ENCODE measurements at regions not wholly inside any gene's neighbourhood (a gene's known extent, or its start where the extent isn't known, plus 50 kb on each side); places are given as distances from the start of the nearest gene placed in this dataset.

DNA sequence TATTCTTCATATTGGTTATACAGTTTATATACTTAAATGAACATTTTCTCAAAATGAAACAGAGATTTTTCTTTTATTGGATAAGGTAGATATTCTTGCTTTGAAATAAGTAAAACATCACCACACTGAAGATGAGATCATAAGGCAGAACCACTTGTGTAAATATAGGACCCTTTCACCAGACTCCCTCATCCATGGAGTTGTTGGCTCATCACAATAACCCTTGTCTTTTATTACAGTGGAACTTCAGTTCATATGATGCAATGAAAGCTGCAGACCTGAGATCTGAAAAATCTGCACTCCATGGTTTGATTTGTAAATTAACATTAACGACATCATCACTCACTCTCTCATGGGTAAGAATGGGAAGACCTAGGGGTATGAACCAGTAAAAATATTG lies 51.9 kb upstream of the DBX2 start:
- no peak for DNase-seq

DNA sequence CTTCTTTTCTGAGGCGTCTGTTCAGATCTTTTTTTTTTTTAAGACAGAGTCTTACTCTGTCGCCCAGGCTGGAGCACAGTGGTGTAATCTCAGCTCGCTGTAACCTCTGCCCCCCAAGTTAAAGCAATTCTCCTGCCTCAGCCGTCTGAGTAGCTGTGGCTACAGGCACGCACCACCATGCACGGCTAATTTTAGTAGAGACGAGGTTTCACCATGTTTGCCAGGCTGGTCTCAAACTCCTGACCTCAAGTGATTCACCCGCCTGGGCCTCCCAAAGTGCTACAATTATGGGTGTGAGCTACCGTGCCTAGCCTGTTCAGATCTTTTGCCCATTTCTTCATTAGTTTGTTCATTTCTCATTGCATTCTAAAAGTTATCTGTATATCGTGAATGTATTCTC lies 55.1 kb upstream of the DBX2 start:
- DNase-seq = no peak

DNA sequence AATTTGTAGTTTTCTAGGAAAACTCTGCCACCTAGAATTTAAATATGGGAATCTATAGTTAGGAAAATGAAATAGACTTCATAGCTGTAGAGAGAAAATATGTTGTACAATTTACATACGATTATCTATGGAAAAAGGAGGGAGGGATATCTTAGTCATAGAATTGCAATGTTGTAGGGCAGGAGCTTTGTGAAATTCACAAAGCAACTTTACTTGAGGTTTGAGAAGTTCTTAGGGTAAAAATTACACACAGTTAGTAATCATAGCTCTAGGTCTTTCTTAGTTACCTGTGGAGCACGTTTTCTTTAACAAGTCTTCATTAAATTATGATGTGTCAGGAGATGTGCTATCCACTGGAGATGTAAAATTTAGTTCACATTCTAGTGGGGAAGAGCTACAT lies 61.4 kb upstream of the DBX2 start:
- no peak for DNase-seq

DNA sequence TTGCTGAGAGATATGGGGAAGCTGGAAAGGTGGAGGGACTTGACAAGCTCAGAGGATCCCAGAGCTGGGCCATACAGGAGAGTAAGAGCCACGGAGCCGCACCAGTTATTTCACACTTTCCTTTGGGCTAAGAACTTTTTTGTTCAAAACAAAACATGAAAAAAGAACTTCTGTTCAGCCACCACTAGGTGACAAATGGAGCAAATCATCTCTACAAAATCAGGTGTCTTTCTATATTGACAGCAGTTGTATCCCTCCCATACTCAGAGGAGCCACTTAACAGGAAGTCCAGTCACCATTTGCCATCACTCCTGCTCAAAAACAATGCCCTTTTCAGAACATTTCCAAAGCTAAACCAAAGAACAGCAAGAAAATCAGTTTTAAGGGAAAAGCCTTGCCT lies 70.3 kb upstream of the DBX2 start:
- no peak for DNase-seq

DNA sequence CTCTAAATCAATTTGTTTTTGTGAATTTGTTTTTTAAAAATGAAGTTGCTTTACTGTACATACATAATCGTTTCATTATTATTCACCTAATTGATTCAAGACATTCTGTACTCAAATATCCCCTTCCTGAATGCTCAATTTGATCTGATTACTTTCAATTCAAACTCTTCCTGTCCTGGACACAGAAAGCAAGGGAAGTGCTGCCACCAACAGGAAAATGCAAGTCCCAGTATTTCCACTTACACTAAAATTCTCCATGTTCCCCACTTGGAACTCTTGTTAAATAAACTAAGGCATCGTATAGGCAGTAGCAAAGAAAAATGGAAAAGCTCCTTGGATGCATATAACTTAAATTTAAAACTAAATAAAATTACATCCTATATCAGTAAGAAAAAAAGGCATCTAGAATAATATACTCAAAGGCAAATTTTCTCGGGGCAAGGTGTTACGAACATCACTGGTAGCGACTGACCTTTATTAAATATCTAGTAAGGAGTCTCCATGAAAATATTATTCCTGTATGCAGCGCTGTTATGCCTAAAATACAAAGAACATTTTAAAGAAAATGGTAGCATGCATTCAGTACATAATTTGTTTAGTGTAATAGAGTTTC lies 72.0 kb upstream of the DBX2 start:
- DNase-seq = no peak

DNA sequence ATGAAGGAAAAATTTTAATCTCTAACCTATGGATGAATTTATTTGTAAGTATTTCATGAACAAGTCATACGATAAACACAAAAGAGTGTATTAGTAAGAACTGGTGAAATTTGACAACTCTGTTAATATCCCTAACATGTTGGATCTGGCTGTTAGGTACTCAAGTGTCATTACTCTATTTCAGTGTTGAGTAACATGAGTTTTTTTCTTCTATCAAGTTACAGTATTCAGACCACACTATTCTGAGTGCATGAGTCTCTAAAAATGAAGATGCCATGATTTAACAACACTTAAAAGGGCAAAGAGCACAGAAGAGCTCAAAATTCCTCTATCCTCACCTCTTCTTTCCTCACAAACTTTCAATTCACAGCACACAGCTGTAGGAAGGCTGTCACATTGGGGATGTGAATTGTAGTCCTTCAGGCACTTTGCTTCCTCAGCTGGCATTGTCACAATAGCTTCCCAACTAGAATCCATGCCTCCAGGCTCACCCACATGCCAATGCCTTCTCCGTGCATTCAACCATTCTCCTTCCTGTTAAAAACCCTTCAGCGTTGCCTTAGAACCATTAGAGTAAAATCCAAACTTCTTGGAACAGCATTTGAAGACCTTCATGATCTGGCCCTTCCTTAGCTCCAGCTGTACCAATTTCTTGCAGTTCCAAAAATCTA lies 73.7 kb upstream of the DBX2 start:
- DNase-seq = no peak

DNA sequence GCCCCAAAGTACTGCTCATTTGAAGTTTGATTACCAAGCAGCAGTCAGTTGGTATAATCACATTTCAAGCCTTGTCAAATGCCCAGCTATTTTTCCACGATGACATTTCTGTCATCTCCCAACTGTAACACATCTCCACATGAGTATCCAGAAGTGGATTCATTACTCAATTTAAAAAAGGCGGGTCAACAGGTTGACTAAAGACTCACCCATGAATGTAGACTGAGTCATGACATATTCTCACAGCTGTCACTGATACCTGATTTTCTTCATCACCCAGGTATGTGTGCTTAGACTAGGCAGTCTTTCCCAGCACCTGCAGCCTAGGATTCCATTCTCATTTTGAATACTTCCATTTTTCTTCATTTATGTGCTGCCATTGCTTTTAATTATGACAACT lies 75.1 kb upstream of the DBX2 start:
- no peak for DNase-seq

DNA sequence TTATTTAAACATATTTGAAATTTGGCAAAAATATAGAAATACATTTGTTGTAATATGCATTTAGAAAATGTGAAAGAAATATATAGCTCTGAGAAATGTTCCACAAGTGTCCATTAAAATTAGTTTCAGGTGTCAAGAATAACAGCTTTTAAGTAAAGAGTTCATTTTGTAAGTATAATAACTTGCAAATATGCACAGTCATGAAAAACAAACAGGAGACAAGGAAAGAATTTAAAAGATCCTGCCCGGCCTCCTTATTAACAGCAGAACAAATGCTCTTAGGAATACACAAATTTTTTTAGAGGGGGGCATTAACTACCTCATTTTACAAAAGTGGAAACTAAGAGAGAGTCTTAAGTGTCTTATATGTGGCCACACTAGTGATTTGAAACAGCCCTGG lies 77.7 kb upstream of the DBX2 start:
- no peak for DNase-seq

DNA sequence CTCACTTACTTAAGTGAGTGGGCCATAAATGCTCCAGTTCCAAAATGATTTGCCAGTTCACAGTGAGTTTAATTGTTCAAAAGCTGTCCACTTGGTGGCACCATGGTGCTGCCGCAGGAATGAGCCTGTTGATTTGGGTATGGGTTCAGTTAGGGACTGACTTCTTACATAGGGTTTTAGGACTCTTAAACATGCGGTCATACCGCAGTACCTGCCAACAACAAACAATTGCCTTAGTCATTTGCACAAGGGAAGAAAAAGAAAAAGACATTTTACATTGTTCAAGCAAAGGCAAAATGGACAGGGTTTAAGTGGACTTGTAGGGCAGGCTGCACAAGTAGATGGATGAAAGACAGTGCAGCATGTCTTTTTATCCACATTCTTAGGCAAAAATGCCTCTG lies 80.0 kb upstream of the DBX2 start:
- DNase-seq = peak; percentile 52

DNA sequence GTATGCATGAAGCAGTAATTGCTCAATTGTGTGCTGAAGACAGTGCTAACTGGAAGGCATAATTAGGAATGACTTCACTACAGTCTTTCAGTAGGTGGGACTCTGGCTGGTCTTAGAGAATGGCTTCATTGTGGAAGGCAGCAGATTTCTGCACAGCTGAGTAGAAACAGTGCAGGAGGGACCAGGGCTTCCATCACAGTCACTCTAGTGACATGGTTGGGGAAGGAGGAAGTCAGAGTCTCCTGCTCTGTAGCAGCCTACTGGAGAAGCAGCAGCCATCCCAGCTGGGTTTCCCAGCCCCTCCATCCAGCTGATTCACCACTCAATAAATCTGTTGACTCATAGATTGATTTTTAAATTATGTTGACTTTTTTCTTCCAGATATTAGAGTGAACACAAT lies 80.6 kb upstream of the DBX2 start:
- DNase-seq = no peak

DNA sequence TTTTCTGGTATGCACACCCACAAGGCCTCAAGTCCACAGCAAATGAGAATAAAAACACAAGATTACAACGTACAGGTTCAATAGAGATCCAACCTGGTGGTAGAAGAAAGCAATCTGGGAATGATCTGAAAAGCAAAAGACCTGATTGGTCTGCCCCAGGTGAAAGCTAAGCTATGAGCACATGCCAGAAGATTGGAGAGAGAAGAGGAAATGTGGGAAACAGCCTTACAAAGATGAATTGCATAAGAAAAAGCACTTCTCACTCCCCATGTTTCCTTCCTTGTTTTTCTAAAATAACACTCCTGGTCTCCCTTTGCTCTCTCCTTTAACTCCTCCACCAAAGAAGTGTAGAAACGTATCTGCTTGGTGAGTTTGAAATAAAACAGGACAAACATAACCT lies 77.3 kb upstream of the ANO6 start:
- no peak for DNase-seq

DNA sequence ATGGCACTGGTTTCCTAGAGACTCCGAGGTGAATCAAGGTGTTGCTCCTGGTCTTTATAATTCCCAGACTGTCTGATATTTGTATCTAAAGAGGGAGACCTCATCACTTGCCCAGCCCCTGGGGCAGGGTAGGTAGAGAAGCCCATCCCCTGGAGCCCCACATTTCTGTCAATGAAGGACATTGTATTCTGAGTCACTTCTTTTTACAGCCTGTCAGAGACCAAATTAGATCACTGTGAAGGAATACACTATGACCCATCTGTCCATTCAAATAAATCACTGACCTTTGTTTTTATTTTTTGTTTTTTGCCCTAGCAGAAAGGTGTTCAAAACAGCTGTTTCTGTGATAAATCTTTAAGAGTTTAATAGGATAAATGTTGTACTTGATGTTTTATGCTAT lies 67.9 kb upstream of the ANO6 start:
- DNase-seq = no peak

DNA sequence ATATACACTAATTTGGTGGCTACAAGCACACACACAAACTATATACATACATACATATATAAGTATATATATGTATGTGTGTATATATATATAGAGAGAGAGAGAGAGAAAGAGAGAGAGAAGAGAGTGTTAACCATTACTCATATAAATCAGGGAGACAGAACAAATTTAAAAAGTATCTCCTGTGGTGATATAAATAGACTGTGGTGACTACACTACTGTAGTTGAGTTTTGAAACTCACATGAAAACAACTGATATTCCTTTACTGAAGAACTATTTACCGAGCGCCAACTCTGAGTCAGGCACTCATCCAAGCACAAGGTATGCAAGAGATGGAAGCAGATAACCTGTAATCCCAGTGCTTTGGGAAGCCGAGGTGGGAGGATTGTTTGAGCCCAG lies 67.3 kb upstream of the ANO6 start:
- DNase-seq = no peak

DNA sequence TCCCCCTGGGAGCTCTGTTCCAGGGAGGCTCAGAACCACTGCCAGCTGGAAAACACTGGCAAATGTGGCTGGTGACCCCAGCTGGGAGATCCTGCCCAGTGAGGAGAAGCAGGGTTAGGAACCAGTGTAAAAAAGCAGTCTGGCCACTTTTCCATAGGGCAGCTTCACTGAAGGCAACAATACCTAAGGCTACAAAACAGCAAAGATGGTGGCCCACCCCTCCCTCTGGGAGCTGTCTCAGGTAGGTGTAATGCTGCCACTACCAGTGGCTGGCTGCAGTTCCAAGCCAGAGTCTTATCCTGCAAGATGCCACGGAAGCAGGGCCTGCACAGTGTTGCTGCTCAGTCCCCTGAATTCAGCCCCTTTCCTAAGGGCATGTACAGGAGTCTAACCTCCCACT lies 50.6 kb upstream of the ANO6 start:
- no peak for DNase-seq

DNA sequence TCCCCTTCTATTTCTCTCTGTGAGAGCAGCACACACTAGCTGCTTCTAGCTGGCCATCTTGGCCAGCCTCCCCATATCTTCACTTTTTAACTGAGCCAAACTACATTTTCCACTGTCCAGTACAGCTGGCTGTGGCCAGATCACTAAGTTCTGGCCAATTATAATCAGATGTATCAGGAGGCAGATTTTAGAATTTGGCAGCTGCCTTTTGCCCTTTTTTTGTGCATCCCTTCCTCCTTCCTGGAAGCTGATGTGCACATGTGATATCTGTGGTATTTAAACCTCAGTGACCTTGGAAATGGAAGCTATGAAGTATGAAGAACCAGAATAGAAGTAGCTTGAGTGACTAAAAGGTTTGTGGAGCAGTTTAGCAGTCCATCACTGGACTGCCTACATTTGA lies 49.8 kb upstream of the ANO6 start:
- DNase-seq = no peak

Measured in NCI-H226 (cell line).